GM19238 (cell line): ENCODE measurements at regions not wholly inside any gene's neighbourhood (a gene's known extent, or its start where the extent isn't known, plus 50 kb on each side); places are given as distances from the start of the nearest gene placed in this dataset.
"Not testable (repeated sequence)": the region's sequence is repeated elsewhere in the genome, so short reads cannot be mapped to it uniquely, and the experiment has no call there.

ENCODE experiments used
- DNase-seq: peaks from one replicate; pipeline ENCODE4 v3.0.0; 2011; ENCODE audit warnings: low spot score; ENCODE audit not compliant: insufficient read length

- no peak for DNase-seq
Measured at GRCh38 chr4:131001371-131001770, 1905.4 kb downstream of the C4orf33 start.

GRCh38 chr4:131002132-131002531 is 1906.2 kb downstream of the C4orf33 start:
- no peak for DNase-seq

DNA sequence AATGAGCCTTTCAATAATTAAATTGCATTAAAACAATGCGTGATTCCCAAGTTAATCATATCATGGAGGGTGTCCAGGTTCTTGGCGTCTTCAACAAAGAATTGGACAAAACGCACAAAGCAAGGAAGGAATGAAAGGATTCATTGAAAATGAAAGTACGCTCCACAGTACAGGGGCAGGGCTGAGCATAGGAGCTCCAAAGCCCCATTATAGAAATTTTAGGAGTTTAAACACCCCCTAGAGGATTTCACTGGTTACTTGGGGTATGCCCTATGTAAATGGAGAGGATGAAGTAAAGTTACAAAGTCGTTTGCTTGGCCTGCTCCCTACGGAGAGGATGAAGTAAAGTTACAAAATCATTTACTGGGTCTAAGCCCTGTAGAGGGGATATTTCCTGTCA is 1910.4 kb downstream of the C4orf33 start:
- DNase-seq = no peak

DNA sequence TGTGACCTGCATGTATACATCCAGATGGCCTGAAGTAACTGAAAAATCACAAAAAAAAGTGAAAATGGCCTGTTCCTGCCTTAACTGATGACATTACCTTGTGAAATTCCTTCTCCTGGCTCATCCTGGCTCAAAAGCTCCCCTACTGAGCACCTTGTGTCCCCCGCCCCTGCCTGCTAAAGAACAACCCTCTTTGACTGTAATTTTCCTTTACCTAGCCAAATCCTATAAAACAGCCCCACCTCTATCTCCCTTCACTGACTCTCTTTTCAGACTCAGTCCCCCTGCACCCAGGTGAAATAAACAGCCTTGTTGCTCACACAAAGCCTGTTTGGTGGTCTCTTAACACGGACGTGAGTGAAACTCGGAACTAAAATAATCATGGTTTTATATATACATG is 1916.0 kb downstream of the C4orf33 start:
- DNase-seq = not testable (repeated sequence)

DNA sequence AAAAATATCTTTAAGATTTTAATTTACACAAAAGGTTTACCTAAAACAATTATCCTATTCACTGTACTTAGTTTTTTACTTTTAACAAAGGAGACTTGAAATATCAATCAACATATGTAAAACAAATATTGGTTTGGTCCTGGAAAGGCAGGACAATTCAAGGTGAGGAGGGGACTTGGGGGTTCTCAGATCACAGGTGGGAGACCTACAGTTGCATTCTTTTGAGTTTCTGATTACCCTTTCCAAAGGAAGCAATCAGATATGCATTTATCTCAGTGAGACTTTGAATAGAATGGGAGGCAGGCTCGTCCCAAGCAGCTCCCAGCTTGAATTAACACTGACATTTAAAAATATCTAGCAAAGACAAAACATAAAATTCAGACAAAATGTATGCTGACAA is 1917.3 kb downstream of the C4orf33 start:
- no peak for DNase-seq

GRCh38 chr4:131026771-131027170 is 1930.8 kb downstream of the C4orf33 start:
- DNase-seq = no peak

DNA sequence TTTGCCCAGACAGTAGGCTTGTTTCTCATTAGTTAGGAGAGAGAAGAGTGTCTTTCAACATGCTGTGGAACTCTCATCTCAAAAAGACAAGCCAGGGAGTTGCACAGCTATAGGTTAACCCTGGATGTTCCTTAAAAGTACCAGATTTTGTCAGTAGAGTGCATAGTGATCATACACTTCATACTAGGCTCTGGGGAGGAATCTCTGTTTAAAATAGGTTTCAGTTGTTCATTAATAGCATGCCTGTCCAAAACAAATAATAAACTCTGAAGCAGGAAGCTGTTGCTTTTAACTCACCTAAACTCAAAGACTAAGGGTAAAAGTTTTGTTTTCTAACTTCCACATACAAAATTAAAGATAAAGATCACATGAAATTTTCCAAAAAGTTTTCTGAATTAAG is 1948.4 kb downstream of the C4orf33 start:
- DNase-seq = no peak

DNA sequence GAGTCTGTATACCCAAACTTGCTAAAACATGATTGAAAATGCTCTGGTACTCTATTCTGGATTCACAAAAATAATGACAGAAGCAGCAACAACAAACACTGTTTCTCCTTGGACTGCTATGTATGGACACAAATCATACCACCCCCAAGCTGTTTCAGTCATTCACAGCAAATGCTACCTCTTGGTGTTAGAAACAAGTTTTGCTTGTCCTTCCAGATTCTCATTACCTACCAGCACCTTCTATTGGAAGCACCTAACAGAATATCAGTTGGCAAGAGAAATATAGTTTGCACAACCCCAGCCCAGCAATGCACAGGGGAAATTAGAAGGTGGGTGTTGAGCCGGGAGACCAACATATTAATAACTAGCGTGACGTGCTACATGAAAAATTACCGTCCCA is 1950.9 kb downstream of the C4orf33 start:
- DNase-seq = no peak

DNA sequence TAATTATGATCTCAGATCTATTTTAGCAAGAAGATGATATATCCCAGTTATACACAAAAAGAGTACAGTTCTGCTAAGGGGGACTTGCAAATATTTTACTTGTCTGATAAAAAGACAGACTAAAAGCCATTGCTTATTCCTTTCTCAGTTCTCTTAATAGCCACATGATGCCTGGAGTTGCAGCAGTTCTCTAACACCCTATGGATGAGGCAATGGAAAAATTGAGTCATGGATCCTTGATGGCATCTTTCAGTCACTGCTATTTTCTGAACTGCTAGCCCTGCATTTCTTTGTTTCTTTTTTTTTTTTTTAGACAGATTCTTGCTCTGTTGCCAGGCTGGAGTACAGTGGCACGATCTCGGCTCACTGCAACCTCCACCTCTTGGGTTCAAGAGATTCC is 1956.7 kb downstream of the C4orf33 start:
- DNase-seq = no peak

DNA sequence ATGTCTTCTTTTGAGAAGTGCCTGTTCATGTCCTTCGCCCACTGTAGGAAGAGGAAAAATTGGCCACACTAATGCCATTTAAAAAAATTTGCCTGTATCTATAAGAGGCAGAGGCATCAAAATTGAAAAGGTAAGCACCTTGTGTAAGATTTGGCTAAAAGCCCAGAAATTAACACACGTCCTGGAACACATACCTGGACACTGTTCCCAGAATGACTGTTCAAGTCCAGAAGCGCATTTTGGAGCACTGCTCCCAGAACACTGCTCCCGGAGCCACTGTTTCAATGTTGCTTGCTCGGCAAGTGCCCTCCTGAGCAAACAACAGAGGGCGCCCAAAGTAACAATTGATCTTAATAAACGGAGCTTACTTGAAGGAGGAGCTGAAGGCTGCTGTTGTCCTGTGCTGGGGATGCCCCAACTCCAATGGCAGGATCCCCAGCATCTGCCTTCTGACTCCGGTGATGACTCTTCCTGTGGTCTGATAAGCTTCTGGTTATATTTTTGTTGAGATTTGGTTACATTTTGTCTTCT is 1958.6 kb downstream of the C4orf33 start:
- no peak for DNase-seq

- DNase-seq = no peak
Measured at GRCh38 chr4:131061734-131062133, 1965.8 kb downstream of the C4orf33 start.

DNA sequence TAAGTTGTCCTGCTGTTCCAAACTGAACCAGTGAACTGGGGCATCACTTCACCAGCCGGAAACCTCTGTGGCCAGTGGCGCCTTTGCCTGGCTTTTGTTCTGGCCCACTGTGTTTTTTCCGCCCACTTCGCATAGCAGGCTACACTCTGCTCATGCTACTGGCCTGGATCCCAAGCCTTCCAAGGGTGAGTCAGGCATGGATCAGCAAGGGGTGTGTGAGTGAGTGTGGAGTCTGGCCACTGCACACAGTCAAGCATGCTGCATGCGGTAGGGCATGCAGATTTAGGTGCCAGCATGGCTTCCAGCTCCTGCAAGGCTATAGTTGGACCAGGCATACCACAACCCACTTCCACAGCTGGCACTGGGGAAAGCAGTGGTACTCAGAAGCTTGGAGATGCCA is 1967.9 kb downstream of the C4orf33 start:
- no peak for DNase-seq

DNA sequence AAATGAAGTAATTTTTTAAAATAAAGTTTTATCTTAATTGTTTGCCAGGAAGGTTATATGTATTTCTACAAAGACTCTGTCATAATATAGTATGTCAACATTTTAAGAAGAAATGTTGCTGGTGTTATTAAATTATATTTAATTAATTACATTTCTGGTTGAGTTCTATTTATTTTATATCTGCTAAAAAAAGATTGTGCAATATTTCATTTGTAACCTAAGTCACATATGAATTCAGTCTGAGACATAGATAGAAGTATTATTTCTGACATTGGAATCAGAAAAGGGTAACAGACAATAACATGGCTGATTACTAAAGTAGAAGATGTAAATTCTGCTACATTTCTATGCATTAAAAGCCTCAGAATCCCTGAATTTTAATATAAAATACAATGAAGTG is 1985.1 kb downstream of the C4orf33 start:
- no peak for DNase-seq

GRCh38 chr4:131084997-131085396 is 1989.0 kb downstream of the C4orf33 start:
- DNase-seq = no peak

DNA sequence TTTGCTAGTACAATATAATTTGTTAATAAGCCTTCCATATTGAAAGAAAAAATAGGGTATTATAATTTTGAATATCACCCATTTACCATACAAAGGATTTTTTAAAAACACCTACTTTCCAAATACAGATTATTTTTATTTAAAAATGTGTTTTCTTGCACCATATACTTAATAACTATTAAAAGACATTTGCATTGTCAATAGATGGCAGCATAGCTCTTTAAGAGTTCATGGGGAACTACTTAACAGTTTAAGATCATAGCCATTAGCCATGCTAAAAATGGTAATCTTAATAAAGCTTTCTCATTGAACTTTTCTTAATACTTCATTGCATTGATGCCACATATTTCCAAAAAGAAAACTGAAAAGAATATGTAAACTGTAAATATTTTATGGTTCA is 1995.9 kb downstream of the C4orf33 start:
- DNase-seq = no peak

DNA sequence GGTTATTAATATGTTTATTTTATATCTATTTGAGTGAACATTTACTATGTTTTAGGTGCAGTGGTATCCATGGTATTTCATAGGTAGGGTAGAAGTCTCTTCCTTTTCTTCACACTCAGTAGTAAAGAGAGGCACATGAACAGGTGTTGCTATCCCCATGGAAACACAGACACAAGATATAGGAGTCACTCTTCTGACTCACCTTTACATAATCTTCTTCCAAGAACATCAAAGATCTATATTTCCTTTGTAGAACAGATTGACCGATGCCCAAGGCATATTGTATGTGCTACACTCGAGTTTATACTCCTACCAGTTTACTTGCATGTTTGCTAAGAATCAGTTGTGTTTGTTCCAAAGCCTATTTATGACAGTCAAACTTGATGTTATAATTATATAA is 1997.4 kb downstream of the C4orf33 start:
- DNase-seq = no peak

GRCh38 chr4:131098976-131099375 is 2003.0 kb downstream of the C4orf33 start:
- DNase-seq = no peak

DNA sequence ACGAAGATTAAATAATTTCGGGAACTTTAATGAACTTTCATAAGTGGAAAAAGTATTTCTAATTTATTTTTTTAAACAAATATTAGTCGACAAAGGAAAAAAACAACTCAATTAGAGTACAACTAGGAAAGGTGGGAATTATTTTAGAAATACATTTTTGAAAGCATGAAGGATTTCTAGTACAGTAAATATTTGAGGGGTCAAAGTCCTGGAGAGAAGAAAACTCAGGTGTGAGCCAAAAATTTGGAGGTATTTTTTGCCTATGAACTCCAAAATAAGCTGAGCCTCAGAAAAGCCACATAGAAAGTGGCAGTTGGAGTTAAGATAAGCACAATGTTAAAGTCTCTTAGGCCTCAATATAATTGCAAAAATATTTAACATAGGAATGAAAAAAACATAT is 2017.3 kb downstream of the C4orf33 start:
- DNase-seq = no peak

DNA sequence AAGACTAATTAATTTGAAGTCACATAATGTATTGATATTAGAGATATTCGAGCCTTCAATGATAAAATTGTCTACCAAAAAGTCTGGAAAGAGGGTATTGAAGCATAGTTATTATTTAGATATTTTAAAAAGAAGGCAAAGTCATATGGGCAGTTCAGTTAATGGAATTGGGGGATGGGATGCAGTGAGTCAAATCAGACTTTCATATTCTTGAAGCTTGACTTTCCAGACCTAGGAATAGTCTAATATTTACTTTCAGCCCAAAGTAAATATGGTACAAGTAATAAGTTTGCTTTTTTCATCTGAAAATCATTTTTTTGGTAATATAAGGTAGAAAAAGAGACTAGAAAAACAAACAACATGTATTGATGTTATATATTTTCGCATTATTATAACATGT is 2017.8 kb downstream of the C4orf33 start:
- DNase-seq = no peak

DNA sequence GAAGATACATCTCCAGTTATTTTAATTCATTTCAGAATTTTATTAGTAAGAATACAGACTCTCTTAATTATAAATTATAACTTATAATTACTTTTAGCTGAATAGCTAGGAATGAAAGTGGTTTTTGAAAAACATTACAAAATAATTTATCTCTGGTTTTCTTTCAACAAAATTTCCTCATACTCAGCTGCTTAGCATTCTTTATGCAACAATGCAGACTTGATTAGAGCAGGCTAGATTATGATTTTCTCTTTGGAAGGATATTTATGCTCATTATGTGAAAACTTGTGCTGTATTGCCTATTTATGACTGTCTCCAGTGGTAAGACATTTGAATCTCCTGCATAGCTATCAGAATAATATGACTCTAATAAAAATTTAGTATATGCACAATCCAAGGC is 2023.7 kb downstream of the C4orf33 start:
- no peak for DNase-seq

- no peak for DNase-seq
Measured at GRCh38 chr4:131137196-131137595, 2011.9 kb upstream of the PCDH10 start.

GRCh38 chr4:131159261-131159660 is 1989.8 kb upstream of the PCDH10 start:
- DNase-seq = no peak

GRCh38 chr4:131192318-131192717 is 1956.8 kb upstream of the PCDH10 start:
- no peak for DNase-seq

DNA sequence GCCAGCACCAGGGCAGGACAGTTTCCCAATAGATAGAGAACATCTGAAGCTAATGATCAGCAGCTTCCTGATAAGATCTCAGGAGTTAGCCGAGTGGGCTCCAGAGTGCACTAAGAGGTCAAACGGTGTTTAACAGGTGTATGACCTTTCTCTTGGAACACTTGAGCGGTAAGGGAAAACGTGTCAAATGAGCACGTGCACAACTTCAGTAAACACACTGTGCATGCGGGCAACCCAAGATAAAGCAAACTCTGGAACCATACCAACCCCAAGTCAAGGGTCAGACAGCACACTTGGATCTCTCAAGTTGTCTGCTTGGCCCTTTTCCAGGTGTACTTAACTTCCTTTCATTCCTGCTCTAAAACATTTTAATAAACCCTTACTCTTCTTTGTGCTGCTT is 1941.5 kb upstream of the PCDH10 start:
- no peak for DNase-seq
